Glutamatergic neuron (in vitro differentiated cells): ENCODE measurements at regions not wholly inside any gene's neighbourhood (a gene's known extent, or its start where the extent isn't known, plus 50 kb on each side); places are given as distances from the start of the nearest gene placed in this dataset.

Experiments used
- DNase-seq: peaks from one replicate; pipeline ENCODE4 v3.0.0; 2022
- H3K27ac Mint-ChIP-seq: one replicate; pipeline ENCODE4 v1.8.0; 2020; ENCODE audit warnings: mild to moderate bottlenecking, mixed read lengths, inconsistent platforms; ENCODE audit not compliant: unreplicated experiment
- H3K27me3 Mint-ChIP-seq: one replicate; pipeline ENCODE4 v1.8.0; 2020; ENCODE audit warnings: mild to moderate bottlenecking, moderate library complexity, mixed read lengths, inconsistent platforms; ENCODE audit not compliant: unreplicated experiment
- H3K36me3 Mint-ChIP-seq: one replicate; pipeline ENCODE4 v1.8.0; 2020; ENCODE audit warnings: mild to moderate bottlenecking, mixed read lengths, inconsistent platforms; ENCODE audit not compliant: unreplicated experiment
- H3K4me1 Mint-ChIP-seq: one replicate; pipeline ENCODE4 v1.8.0; 2020; ENCODE audit warnings: mild to moderate bottlenecking, low read depth, mixed read lengths, inconsistent platforms; ENCODE audit not compliant: unreplicated experiment
- H3K4me3 Mint-ChIP-seq: one replicate; pipeline ENCODE4 v1.8.0; 2020; ENCODE audit warnings: mild to moderate bottlenecking, mixed read lengths, inconsistent platforms; ENCODE audit not compliant: unreplicated experiment
- H3K9me3 Mint-ChIP-seq: one replicate; pipeline ENCODE4 v1.8.0; 2020; ENCODE audit warnings: mild to moderate bottlenecking, moderate library complexity, mixed read lengths, inconsistent platforms; ENCODE audit not compliant: unreplicated experiment
- TF ChIP-seq, protein P1 (sequence below): fragments of 200-600 bp; sonication (generic); IDR thresholded peaks from one replicate; pipeline ENCODE4 v1.5.0; 2021; ENCODE audit not compliant: partially characterized antibody, unreplicated experiment

DNA sequence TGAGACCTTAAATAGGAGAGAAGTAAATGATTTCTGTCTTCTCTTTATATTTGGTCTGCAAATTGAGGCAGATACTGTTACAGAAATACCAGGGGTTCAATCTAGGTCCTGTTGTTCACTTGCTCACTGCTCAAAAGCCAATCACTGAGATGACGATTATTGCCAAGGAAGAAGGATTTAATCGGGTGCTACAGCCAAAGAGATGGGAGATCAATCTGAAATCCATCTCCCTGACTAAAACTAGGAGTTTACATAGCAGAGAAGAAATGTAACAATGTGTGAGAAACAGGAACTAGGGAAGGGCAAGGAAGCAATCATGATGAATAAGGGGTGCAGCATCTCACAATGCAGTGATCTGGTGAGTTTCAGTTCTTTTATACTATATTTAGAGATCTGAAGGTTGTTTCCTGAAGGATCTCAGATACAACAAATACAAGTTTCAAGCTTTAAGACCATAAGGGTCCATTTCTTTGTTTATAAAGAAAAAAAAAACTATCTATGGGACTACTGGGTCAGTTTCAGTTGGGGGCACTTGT lies 117.9 kb upstream of the FAM9B start:
- no peaks in the 10 kb centered on the region for H3K36me3 Mint-ChIP-seq
- no peaks in the 10 kb centered on the region for H3K9me3 Mint-ChIP-seq
- H3K4me3 Mint-ChIP-seq, result no peak overlapping the region
- no peak for DNase-seq
- H3K4me1 Mint-ChIP-seq, result no peaks in the 10 kb centered on the region
- no peaks in the 10 kb centered on the region for H3K27me3 Mint-ChIP-seq
- no peak overlapping the region for H3K27ac Mint-ChIP-seq
- TF ChIP-seq, protein P1, sequence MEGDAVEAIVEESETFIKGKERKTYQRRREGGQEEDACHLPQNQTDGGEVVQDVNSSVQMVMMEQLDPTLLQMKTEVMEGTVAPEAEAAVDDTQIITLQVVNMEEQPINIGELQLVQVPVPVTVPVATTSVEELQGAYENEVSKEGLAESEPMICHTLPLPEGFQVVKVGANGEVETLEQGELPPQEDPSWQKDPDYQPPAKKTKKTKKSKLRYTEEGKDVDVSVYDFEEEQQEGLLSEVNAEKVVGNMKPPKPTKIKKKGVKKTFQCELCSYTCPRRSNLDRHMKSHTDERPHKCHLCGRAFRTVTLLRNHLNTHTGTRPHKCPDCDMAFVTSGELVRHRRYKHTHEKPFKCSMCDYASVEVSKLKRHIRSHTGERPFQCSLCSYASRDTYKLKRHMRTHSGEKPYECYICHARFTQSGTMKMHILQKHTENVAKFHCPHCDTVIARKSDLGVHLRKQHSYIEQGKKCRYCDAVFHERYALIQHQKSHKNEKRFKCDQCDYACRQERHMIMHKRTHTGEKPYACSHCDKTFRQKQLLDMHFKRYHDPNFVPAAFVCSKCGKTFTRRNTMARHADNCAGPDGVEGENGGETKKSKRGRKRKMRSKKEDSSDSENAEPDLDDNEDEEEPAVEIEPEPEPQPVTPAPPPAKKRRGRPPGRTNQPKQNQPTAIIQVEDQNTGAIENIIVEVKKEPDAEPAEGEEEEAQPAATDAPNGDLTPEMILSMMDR, result no peak

DNA sequence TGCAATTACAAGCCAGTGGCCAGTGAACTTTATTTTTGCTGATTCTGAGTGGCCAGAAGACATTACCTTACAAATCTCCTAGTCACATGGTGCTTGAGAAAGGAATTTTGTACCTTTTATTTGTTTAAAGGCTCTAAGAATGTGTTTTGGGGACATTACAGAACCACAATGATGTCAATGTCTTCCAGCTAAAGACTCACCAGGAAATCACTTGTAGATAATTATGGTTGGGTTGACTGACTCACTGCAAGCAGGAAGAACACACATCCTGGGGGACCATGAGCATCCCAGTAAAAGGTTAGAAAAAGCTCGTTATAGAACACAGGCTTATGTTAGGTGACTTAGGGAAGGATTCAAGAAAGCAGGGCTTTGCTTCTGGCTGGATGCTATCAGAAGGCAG lies 119.4 kb upstream of the FAM9B start:
- Mint-ChIP-seq H3K27ac (no peak overlapping the region), H3K9me3 (no peaks in the 10 kb centered on the region), H3K4me3 (no peak overlapping the region), H3K27me3 (no peaks in the 10 kb centered on the region), H3K4me1 (no peaks in the 10 kb centered on the region), H3K36me3 (no peaks in the 10 kb centered on the region)
- TF ChIP-seq, protein P1, result no peak
- no peak for DNase-seq

DNA sequence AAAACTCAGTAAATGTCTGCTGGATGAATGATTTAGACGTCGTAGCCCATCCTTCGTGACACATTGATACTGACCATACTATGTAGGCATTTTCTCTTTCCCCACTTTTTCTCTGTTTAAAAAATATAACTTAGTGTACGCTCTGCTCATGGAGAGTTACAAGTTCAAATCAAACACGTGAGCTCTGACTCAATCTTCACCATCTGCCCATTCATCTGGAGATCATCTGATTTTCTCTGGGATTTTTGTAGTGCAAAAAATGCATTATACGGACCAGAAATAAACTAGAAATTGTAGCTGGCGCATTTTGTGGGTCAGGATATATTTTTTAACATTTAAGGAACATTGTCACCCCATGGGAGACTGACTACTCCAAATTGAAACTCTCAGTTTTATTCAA lies 124.7 kb upstream of the FAM9B start:
- no peaks in the 10 kb centered on the region for H3K9me3 Mint-ChIP-seq
- no peaks in the 10 kb centered on the region for H3K27me3 Mint-ChIP-seq
- TF ChIP-seq, protein P1, result no peak
- H3K27ac Mint-ChIP-seq, result no peak overlapping the region
- no peaks in the 10 kb centered on the region for H3K4me1 Mint-ChIP-seq
- no peak overlapping the region for H3K4me3 Mint-ChIP-seq
- no peak for DNase-seq
- H3K36me3 Mint-ChIP-seq, result no peaks in the 10 kb centered on the region

DNA sequence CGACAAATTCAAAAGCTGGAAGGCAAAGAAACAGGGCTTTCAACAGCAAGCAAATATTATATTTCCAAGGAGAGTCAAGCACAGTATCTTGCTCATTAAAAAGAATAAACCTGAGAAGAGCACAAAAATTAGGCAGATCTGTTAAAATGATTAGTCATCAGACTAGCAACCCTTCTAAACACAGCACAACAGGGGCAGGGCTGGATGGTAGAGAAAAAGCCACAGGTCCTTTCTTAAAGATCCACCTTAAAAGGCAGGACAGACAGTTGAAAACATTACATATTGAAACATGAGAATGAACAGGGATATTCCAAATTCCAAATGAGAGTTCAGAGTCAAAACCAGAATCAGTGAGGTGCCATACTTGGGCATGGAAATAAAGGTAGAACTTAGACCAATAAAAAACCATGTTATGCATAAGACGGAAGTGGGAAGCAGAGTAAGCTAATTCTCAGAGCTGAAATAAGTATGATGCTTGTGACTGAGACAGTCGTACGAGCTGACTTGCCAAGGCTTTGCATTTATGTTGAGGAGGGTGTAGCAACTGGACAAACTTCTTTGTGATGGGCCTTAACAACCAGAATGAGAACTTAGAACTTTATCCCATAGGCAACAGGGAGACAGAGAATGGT lies 126.9 kb upstream of the FAM9B start:
- H3K9me3 Mint-ChIP-seq, result no peaks in the 10 kb centered on the region
- no peak overlapping the region for H3K27ac Mint-ChIP-seq
- no peak overlapping the region for H3K4me3 Mint-ChIP-seq
- TF ChIP-seq, protein P1, result no peak
- no peaks in the 10 kb centered on the region for H3K4me1 Mint-ChIP-seq
- no peaks in the 10 kb centered on the region for H3K36me3 Mint-ChIP-seq
- no peaks in the 10 kb centered on the region for H3K27me3 Mint-ChIP-seq
- no peak for DNase-seq

DNA sequence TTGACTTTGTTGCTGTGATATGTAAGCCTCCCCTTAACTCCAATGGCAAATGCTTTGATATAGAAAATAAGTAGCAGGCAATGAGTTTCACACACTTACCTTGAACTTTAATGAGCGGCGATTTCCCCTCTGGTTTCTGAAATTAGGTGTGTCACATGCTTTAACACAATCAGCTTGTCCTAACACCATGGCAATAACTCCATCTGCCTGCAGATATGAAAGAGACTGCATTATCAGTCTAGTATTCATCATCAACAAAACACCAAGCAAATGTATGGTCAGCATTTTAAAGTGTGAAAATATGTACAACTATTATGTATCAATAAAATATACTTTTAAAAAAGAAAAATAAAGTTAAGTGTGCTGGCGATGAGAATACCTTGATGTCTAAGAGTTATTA lies 128.8 kb upstream of the FAM9B start:
- Mint-ChIP-seq H3K36me3 (no peaks in the 10 kb centered on the region), H3K4me1 (no peaks in the 10 kb centered on the region), H3K9me3 (no peaks in the 10 kb centered on the region), H3K27me3 (no peaks in the 10 kb centered on the region), H3K27ac (no peak overlapping the region), H3K4me3 (no peak overlapping the region)
- no peak for DNase-seq
- TF ChIP-seq, protein P1, result no peak
